ENCODE measurements at regions not wholly inside any gene's neighbourhood (a gene's known extent, or its start where the extent isn't known, plus 50 kb on each side); places are given as distances from the start of the nearest gene placed in this dataset.

GRCh38 chr4:89599026-89599425 is 237.9 kb downstream of the SNCA start:
- no peak for DNase-seq
- ATAC-seq: no peak

DNA sequence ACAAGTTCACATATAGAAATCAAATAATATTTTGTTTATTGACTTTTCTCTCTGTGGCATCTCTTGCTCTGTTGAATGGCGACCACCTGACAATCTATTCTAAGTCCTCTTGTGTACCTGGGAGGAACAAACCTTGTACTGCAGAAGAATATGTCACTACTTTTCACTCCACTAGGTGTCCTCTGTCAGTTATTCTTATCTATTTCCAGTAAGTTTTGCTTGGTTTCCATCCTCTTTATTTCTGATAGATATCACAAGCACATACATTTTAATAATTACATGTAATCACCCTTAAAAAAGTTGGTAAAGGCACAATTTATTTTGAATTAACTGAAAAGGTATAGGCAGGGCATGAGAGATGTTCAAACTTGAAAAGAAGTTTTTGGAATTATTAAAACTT is 238.4 kb downstream of the SNCA start:
- DNase-seq (no peak), ATAC-seq (no peak)

GRCh38 chr4:89595125-89595789 is 241.7 kb downstream of the SNCA start:
- ATAC-seq: no peak

DNA sequence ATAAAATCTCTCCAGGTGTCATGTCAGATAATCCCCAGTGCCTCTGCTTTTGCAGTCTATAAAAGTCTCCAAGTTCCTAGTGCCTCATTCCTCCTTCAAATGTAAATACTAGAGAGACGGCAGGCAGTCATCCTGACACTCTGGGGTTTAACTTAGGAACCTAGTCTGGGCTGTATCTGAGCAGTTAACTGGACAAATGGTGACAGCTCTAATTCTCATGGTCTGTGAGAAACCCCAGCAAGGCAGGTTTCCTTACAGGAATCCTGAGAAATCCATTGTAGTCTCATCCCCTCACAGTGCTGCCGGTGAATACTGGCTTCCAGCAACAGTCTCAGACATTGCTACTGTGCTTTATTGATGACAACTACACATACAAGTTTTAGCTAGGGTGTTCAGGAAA is 246.8 kb downstream of the SNCA start:
- no peak for DNase-seq
- no peak for ATAC-seq

More at GRCh38 chr4:89595125-89595789, 241.7 kb downstream of the SNCA start:
- no peak for DNase-seq

DNA sequence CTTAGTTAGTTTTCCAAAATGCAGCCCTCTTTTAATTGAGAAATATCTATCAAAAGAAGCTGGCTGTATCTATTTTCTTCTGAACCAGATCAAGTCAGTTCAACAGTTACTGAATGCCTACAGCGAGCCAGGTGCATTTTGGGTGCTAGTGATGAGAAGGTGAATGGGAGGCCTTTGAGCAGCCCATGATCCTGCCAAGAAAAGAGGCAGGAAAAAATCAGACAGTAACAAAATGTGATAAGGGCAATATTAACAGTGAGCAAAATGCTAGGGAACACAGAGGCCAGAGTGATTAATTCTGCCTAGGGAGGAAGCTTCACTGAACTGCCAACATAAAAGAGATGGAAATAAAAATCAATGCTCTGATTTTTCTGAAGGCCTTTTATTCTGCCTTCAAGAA is 248.5 kb downstream of the SNCA start:
- DNase-seq: no peak
- no peak for ATAC-seq

- ATAC-seq (no peak), DNase-seq (no peak)
Measured at GRCh38 chr4:89587364-89587763, 249.6 kb downstream of the SNCA start.

DNA sequence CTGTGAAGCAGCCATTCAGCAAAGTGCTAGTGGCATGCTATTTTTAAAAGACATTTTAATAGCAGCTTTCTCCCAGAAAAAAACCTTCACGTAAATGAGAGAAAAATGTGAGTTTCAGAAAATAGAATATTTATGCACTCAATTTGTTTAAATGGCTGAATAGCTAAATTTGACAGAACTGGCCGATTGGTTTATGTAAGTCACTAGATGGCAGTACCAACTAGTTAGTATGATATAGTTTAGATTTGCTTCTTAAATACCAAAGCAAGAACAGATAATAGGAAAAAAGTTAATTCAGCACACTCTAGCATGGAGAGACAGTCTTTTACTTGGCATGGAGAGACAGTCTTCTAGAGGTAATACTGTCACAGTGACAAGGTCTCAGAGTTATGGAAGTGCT is 250.1 kb downstream of the SNCA start:
- DNase-seq (no peak), ATAC-seq (no peak)

DNA sequence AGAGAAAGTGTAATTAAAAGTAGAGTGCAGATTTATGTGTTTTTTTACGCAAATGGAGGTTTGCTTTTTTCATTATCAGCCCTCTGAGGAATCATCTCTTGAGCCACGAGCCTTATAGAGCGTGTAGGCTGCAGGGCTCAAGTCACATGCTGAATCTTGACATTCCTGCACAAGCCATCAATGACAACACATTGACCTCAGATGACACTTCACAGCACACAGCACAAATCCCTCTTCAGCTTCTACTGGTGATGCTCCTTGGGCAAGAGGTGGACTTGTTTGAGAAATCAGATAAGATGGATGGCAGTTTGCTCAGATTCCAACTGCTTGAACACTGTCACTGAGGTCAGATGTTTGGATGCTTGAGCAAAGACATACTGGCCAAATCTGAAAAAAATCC is 250.6 kb downstream of the SNCA start:
- no peak for ATAC-seq
- no peak for DNase-seq

DNA sequence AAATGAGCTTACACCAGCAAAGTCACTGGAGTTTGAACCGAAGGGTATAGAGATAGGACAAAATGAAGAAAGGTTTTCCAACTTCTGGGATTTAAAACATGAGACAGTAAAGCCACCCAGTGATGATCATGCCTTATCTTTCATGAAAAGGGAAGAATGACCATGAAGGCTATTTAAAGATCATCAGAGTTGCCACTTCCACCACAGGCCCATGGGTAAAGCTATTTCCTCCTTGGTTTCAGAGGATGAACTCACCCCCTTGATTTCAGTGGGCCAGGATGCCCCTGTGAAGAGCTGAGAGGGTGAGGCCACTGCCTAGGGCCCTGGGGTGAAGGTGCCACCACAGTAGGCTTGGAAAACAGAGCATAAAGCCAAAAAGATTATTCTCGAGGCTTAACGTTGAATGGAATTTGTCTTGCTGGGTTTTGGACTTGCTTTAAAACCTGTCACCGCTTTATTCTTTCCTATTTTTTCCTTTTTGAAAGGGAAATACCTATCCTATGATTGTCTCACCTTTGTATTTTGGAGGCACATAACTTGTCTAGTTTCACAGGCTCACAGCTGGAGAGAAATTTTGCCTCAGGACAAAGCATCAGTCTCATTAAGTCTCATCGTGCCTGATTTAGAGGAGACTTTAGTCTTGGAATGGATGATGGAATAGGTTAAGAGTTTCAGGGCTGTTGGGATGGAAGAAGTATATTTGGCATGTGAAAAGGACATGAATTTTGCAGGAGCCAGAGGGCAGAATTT is 254.0 kb downstream of the SNCA start:
- DNase-seq (no peak), ATAC-seq (no peak)

DNA sequence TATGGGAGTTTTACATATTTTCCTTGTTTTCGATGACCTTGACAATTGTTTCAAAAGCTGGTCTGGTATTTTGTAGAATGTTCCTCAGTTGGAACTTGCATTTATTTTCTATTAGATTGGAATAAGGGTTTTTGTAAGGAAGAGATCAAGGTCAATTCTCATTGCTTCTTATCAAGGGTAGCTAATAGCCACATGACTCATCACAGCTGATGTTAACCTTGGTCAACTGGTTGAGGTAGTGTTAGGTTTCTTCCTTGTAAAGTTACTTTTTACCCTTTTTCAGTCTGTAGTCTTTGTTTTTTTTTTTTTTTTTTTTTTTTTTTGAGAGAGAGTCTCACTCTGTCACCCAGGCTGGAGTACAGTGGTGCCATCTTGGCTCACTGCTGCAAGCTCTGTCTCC is 257.2 kb downstream of the SNCA start:
- DNase-seq: no peak
- no peak for ATAC-seq

- DNase-seq (no peak), ATAC-seq (no peak)
Measured at GRCh38 chr4:89576246-89576645, 260.7 kb downstream of the SNCA start.

DNA sequence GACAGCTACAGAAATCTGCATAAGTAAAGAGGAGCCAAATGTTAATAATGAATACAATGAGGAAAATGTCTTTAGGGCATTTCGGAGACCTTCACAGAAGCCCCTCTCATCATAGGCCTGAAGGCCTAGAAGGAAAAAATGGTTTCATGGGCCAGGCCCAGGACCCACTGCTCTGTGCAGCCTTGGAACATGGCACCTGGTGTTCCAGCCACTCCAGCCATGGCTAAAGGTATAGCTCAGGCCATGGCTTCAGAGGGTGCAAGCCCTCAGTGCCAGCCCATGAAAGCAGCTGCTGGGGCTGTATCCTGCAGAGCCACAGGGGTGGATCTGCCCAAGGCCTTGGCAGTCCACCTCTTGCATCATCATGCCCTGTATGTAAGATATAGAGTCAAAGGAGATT is 261.1 kb downstream of the SNCA start:
- ATAC-seq (peak; percentile 9), DNase-seq (no peak)

DNA sequence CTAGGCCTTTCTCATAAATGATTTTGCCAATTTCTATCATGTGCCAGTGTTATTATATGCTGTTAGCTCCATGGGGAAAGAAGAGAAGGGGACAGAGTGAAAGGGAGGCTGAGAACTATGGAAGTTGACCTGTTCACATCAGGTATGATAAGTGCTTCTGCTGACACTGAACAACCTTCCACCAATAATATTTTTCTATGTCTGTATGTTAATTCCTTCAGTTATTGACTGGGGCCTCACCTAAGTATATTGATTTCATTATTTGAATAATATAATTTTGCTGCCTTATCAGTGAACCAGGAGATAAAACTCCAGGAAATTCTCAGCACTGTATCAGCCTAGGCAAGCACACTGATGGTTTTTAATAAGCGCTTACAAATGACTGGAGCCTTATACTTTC is 262.8 kb downstream of the SNCA start:
- no peak for ATAC-seq
- DNase-seq: no peak

DNA sequence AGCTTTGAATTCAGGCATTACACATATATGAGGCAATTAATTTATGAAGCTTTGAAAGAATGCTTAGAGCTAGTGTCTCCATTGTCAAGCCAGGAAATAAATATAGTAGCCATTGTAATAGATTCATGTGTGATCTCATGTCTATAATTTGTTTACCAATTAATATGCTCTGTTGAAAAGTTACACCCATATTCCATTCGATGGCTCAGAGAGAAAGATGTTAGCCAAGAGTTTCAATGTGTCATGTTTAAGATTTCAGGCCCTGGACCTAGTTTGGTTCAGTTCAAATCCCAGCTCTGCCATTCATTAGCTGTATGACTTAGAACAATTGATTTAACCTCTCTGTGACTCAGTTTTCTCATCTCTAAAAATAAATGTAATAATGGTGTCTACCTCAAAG is 263.3 kb downstream of the SNCA start:
- DNase-seq (no peak), ATAC-seq (no peak)

DNA sequence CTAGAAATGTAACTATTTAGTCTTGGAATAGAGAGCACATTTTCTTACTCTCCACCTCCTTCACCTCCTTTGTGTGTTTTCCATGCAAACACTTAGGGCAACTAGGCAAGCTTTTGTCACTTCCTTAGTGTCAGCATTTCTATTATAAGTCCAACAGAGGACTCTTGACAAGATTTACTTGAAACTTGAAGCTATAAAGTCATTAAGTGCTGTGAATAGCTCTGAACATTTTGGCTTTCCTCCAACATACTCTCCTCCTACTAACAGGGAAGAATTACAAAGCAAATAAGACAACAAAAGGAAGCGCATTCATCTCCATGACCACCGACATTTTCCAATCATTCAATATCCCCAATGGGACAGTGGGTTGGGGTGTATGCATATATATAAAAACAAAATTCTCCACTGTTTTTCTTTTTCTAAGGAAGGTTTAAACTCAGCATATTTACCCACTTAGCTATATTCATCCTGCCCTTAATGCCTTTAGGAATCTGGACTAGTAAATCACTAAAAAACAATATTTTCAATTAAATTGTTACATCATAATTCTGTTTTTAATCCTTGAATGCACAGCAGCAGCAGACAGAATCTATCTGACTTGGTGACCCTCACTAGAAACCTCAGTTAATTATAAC is 264.6 kb downstream of the SNCA start:
- ATAC-seq (no peak), DNase-seq (no peak)

DNA sequence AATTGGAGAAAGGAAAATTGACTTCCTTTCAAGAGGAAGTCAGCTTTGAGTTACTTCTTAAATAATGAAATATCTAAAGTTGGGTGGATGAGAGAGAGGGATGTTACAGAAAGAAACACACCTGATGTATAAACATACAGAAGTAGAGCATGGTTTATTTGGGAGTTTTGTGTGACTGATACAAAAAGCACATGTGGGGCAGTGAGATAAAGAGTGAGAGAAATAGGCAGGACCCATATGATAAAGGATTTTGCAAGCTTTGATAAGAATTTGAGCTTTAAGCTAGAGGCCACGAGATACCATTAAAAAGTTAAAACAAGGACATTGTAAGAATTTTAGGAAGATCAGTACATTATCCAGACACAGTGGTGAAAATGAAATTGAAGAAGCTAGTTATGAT is 263.3 kb upstream of the GPRIN3 start:
- ATAC-seq (no peak), DNase-seq (no peak)

GRCh38 chr4:89567936-89568335 is 260.3 kb upstream of the GPRIN3 start:
- no peak for DNase-seq
- no peak for ATAC-seq

- no peak for DNase-seq
- peak; percentile 43 for ATAC-seq
Measured at GRCh38 chr4:89563431-89563830, 255.8 kb upstream of the GPRIN3 start.

DNA sequence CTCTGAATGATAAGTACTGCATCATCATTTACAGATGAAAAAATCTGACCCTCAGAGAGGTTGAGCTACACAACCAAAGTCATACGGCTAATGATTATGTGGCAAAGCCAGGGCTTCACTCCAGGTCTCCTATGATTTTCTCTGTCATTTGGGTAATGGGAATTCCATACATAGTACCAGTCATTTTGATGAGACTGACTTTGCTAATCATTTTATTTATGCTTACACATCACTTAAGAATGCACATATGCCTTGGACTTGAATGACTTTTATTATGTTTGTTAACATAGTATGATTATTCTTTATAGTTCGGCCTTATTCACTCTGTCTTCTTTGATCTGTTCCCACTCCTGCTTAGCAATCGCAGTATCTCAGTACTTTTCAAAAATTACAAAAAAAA is 255.1 kb upstream of the GPRIN3 start:
- DNase-seq (no peak), ATAC-seq (no peak)

DNA sequence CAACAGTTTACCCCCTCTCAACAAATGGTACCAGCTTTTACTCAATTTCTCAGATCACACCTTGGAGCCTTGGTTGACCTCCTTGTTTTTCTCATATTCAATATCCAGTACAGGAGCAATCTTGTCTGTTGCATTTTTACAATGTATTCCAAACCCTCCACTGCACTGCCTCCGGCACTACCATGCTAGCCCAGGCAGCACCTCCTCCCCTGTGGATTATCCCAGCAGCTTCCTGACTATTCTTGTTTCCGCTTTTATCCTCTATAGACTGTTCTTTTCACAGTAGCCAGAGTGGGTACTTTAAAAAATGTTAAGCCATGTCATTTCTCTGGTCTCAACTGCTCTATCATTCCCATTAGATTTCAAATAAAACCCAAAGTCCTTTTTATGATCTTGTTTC is 253.4 kb upstream of the GPRIN3 start:
- ATAC-seq (no peak), DNase-seq (no peak)

DNA sequence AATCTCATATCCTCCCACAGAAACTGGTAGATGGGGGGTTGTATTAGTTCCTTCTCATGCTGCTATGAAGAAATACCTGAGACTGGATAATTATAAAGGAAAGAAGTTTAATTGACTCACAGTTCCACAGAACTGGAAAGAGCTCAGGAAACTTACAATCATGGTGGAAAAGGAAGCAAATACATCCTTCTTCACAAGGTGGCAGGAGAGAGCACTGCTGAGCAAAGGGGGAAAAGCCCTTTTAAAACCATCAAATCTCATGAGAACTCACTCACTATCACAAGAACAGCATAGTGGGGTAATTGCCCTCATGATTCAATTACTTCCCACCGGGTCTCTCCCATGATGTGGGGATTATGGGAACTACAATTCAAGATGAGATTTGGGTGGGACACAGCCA is 250.5 kb upstream of the GPRIN3 start:
- ATAC-seq: no peak
- no peak for DNase-seq

DNA sequence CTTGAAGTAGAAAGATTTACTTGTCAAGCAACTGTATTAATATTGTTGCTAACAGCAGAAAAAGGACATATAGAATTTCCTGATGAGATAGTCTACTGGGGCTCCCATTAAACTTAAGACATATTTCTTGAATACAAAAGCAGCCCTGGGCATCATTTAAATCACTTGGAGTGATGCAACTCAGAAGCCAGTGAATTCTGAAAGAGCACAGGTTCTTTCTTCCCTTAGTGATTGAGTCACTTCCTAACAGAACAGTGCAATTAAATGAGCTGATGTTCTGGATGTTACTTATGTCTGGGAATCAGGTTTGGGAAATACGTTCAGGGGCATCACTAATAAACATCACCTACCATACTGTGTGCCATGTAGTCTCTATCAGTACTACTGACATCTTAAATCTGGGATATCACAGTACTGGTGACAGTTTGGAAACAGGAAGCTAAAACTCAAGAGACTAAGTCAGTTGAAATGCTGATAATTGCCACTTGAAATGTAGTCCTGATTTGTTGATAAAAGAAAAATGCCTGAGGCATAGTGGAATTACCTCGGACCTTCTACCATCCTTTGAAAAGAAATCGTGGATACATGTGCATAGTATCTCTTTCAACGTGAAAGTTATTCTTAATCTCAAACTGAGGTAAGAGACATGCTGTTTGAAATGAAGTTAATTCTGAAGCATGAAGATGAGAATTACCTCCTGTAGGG is 249.2 kb upstream of the GPRIN3 start:
- DNase-seq (no peak), ATAC-seq (no peak)

DNA sequence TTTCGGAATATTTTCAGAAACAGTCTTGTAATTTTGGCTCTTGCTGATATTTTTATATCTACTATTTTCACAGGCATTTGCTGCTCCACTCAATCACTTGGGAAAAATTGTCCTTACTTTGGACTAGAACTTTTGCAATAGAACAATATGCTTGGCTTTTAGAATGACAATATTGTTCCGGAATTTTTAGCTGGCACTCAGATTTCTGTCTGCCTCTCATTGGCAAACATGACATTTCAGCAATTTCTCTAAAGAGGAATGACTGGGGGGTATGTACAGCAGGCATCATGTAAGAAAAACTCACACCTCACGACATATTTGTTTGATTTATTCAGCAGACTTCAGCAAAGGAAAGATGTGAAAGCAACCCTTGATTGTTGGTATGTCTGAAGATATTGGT is 243.6 kb upstream of the GPRIN3 start:
- ATAC-seq (no peak), DNase-seq (no peak)
